ENCODE measurements at regions not wholly inside any gene's neighbourhood (a gene's known extent, or its start where the extent isn't known, plus 50 kb on each side); places are given as distances from the start of the nearest gene placed in this dataset.

- intact Hi-C loops (cut with DNase I): no loop called here
- Histone ChIP-seq H3K9me3 (no peaks in the 10 kb centered on the region), H3K27me3 (ENCODE audit: low read depth) (no peaks in the 10 kb centered on the region), H3K27ac (no peak overlapping the region), H3K4me1 (no peaks in the 10 kb centered on the region), H3K4me3 (no peak overlapping the region), H3K36me3 (no peaks in the 10 kb centered on the region)
- DNase-seq (no peak), ATAC-seq (no peak)
- TF ChIP-seq, protein P1, sequence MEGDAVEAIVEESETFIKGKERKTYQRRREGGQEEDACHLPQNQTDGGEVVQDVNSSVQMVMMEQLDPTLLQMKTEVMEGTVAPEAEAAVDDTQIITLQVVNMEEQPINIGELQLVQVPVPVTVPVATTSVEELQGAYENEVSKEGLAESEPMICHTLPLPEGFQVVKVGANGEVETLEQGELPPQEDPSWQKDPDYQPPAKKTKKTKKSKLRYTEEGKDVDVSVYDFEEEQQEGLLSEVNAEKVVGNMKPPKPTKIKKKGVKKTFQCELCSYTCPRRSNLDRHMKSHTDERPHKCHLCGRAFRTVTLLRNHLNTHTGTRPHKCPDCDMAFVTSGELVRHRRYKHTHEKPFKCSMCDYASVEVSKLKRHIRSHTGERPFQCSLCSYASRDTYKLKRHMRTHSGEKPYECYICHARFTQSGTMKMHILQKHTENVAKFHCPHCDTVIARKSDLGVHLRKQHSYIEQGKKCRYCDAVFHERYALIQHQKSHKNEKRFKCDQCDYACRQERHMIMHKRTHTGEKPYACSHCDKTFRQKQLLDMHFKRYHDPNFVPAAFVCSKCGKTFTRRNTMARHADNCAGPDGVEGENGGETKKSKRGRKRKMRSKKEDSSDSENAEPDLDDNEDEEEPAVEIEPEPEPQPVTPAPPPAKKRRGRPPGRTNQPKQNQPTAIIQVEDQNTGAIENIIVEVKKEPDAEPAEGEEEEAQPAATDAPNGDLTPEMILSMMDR (IDR thresholded peaks at IDR 0.05): no peak
Observed at GRCh38 chr2:223165423-223166214, 113.6 kb downstream of the KCNE4 start.

- ATAC-seq (no peak), DNase-seq (no peak)
- H3K27ac ChIP-seq: no peak overlapping the region
- TF ChIP-seq, protein P1 (IDR thresholded peaks at IDR 0.05): no peak
- no peaks in the 10 kb centered on the region for H3K9me3 ChIP-seq
- no peak overlapping the region for H3K4me3 ChIP-seq
- no peaks in the 10 kb centered on the region for H3K36me3 ChIP-seq
- no peaks in the 10 kb centered on the region for H3K4me1 ChIP-seq
- H3K27me3 ChIP-seq (ENCODE audit: low read depth): no peaks in the 10 kb centered on the region
- intact Hi-C loops (cut with DNase I): no loop called here
Observed at GRCh38 chr2:223166215-223166493, 114.2 kb downstream of the KCNE4 start.

DNA sequence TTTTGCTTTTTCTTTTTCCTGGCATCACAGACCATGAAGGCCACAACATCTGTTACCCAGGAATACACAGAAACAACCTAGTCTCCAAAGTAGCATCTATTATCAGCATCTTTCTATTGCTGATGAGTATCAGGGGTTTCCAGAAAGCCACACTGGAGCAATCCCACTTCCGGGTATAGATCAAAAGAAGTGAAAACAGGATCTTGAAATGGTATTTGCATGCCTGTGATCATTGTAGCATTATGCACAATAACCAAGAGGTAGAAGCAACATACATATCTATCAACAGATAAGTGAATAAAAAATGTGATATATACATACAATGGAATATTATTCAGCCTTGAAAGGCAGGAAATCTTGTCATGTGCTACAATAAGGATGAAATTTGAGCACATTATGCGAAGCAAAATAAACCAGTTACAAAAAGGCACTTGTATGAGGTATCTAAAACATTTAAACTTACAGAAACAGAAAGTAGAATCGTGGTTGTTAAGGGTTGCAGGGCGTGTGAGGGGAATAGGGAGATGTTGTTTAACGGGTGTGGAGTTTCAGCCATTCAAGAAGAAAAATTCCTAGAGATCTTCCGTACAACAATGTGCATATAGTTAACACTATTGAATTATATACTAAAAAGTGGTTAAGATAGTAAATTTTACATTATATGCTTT lies 115.1 kb downstream of the KCNE4 start:
- TF ChIP-seq, protein P1 (IDR thresholded peaks at IDR 0.05): no peak
- intact Hi-C loops (cut with DNase I): no loop called here

GRCh38 chr2:223169830-223170605 lies 118.0 kb downstream of the KCNE4 start:
- no peak overlapping the region for H3K4me3 ChIP-seq
- DNase-seq: no peak
- TF ChIP-seq, protein P1 (IDR thresholded peaks at IDR 0.05): no peak
- ATAC-seq: no peak
- H3K27ac ChIP-seq: no peak overlapping the region
- H3K9me3 ChIP-seq: no peaks in the 10 kb centered on the region
- intact Hi-C loops (cut with DNase I): no loop called here
- no peaks in the 10 kb centered on the region for H3K4me1 ChIP-seq
- H3K36me3 ChIP-seq: no peaks in the 10 kb centered on the region
- no peaks in the 10 kb centered on the region for H3K27me3 ChIP-seq (ENCODE audit: low read depth)

More for the DNA sequence above, 115.1 kb downstream of the KCNE4 start:
- Histone ChIP-seq H3K9me3 (no peaks in the 10 kb centered on the region), H3K4me3 (no peak overlapping the region), H3K4me1 (no peaks in the 10 kb centered on the region), H3K27me3 (ENCODE audit: low read depth) (no peaks in the 10 kb centered on the region), H3K36me3 (no peaks in the 10 kb centered on the region), H3K27ac (no peak overlapping the region)
- no peak for DNase-seq
- ATAC-seq: no peak

GRCh38 chr2:223176970-223177369 lies 125.0 kb downstream of the KCNE4 start:
- intact Hi-C loops (cut with DNase I): no loop called here
- no peak for DNase-seq
- TF ChIP-seq, protein P1 (IDR thresholded peaks at IDR 0.05): no peak
- Histone ChIP-seq H3K36me3 (no peaks in the 10 kb centered on the region), H3K27me3 (ENCODE audit: low read depth) (no peaks in the 10 kb centered on the region), H3K4me1 (no peaks in the 10 kb centered on the region), H3K4me3 (no peak overlapping the region), H3K27ac (no peak overlapping the region), H3K9me3 (no peaks in the 10 kb centered on the region)
- ATAC-seq: no peak
